Gastrocnemius medialis (tissue), 4 donors: ENCODE measurements at regions not wholly inside any gene's neighbourhood (a gene's known extent, or its start where the extent isn't known, plus 50 kb on each side); places are given as distances from the start of the nearest gene placed in this dataset.

Experiments used
- ATAC-seq, 2 donors: fragments of 150-250 bp; one replicate each; pipeline ENCODE4 v1.9.1; 2016
- DNase-seq, 2 donors: peaks; one replicate each; pipeline ENCODE4 v3.0.0-alpha.2; 2019
- H3K27ac ChIP-seq, 4 donors: fragments of 200-600 bp; sonication (generic); 1 replicate in 1 of 4; 2 replicates in 3 of 4; pipeline ENCODE4 v1.5.1; 2016 to 2018; ENCODE audit warnings: mild to moderate bottlenecking in 2 of 4, moderate library complexity in 1 of 4
- H3K27me3 ChIP-seq, 3 donors: fragments of 200-600 bp; sonication (generic) in 2 of 3; 1 replicate in 1 of 3; 2 replicates in 2 of 3; pipeline versions ENCODE4 v1.5.1 to v1.6.0; 2016 to 2019; ENCODE audit warnings: mild to moderate bottlenecking in 1 of 3, moderate library complexity in 1 of 3
- H3K36me3 ChIP-seq, 2 donors: fragments of 200-600 bp; sonication (generic) in 1 of 2; one replicate each; pipeline ENCODE4 v1.5.1; 2017 to 2018
- H3K4me1 ChIP-seq, 2 donors: fragments of 200-600 bp; sonication (generic) in 1 of 2; one replicate each; pipeline ENCODE4 v1.5.1; 2016 to 2017; ENCODE audit warnings: mild to moderate bottlenecking in 2 of 2
- H3K4me3 ChIP-seq, 4 donors: fragments of 200-600 bp; sonication (generic) in 3 of 4; 1 replicate in 1 of 4; 2 replicates in 3 of 4; pipeline ENCODE4 v1.5.1; 2016 to 2019; ENCODE audit warnings: mild to moderate bottlenecking in 2 of 4
- H3K9me3 ChIP-seq, 3 donors: fragments of 200-600 bp; sonication (generic) in 2 of 3; 1 replicate in 1 of 3; 2 replicates in 2 of 3; pipeline ENCODE4 v1.5.1; 2016 to 2019
- CTCF ChIP-seq, 5 experiments: fragments of 450-650 bp in 3 of 5; fragments of 200-600 bp in 2 of 5; sonication (generic) in 2 of 5; IDR thresholded peaks in 4 of 5; conservative IDR thresholded peaks in 1 of 5; 1 replicate in 4 of 5; 2 replicates in 1 of 5; pipeline ENCODE4 v1.5.1; 2016 to 2019; ENCODE audit warnings: antibody characterized with exemption in 5 of 5, mild to moderate bottlenecking in 3 of 5, moderate library complexity in 3 of 5
- POLR2A ChIP-seq, 2 donors: fragments of 450-650 bp; IDR thresholded peaks; one replicate each; pipeline ENCODE4 v1.6.1; 2017; ENCODE audit warnings: antibody characterized with exemption in 2 of 2, mild to moderate bottlenecking in 2 of 2, moderate library complexity in 2 of 2
- in situ Hi-C, 4 donors: fragments of 200-750 bp; cut with MboI; loops; one replicate each; pipeline versions ENCODE4 v1.15.0 to v1.8.0; 2017; ENCODE audit warnings: low sequenced_read_pairs in 4 of 4
- intact Hi-C: fragments of 100-400 bp; cut with DNase I; formaldehyde crosslinking; loops from one replicate; pipeline ENCODE4 v1.15.1; 2023; ENCODE audit warnings: low total_unique reads

DNA sequence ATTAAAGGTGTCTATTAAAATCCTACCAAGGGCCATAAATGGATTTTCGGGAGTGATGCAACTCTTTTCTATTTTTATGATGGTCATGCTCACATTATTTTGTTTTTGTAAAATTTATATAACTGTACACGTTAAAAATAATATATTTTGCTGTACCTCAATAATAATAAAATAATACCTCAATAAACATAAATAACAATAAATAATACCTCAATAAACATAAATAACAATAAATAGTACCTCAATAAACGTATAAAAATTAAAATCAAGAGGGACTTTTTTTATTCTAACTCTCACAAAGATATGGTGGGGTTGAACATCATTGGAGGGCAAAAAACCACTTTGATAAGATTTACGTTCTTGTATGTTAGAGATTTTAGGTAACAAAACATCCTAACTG is 1189.6 kb upstream of the CELF2 start:
- no peaks in the 10 kb centered on the region for H3K27me3 ChIP-seq
- intact Hi-C loops: no loop called here
- no peak overlapping the region for H3K27ac ChIP-seq
- ATAC-seq (no peak), DNase-seq (no peak)
- H3K36me3 ChIP-seq: no peaks in the 10 kb centered on the region
- H3K9me3 ChIP-seq: no peaks in the 10 kb centered on the region
- H3K4me3 ChIP-seq: no peak overlapping the region
- no peaks in the 10 kb centered on the region for H3K4me1 ChIP-seq
- in situ Hi-C loops: no loop called here
- TF ChIP-seq CTCF (IDR thresholded peaks at IDR 0.05 in 4 of 5, conservative IDR thresholded peaks at IDR 0.05 in 1 of 5) (no peak), POLR2A (IDR thresholded peaks at IDR 0.05) (no peak)

- no peak overlapping the region for H3K27ac ChIP-seq
- TF ChIP-seq POLR2A (IDR thresholded peaks at IDR 0.05) (no peak), CTCF (IDR thresholded peaks at IDR 0.05 in 4 of 5, conservative IDR thresholded peaks at IDR 0.05 in 1 of 5) (no peak)
- no peaks in the 10 kb centered on the region for H3K36me3 ChIP-seq
- no peaks in the 10 kb centered on the region for H3K9me3 ChIP-seq
- H3K4me1 ChIP-seq: no peaks in the 10 kb centered on the region
- intact Hi-C loops (no loop called here), in situ Hi-C loops (no loop called here)
- H3K4me3 ChIP-seq: no peak overlapping the region
- no peaks in the 10 kb centered on the region for H3K27me3 ChIP-seq
- DNase-seq (no peak), ATAC-seq (no peak)
These were observed 1183.7 kb upstream of the CELF2 start for GRCh38 chr10:9833942-9834341.

- DNase-seq (no peak), ATAC-seq (no peak)
- Histone ChIP-seq H3K27me3 (no peaks in the 10 kb centered on the region), H3K36me3 (no peaks in the 10 kb centered on the region), H3K27ac (no peak overlapping the region), H3K4me3 (no peak overlapping the region), H3K4me1 (no peaks in the 10 kb centered on the region), H3K9me3 (no peaks in the 10 kb centered on the region)
- in situ Hi-C loops (no loop called here), intact Hi-C loops (no loop called here)
- TF ChIP-seq CTCF (IDR thresholded peaks at IDR 0.05 in 4 of 5, conservative IDR thresholded peaks at IDR 0.05 in 1 of 5): no peak
- no peak for TF ChIP-seq POLR2A (IDR thresholded peaks at IDR 0.05)
These were observed 1183.2 kb upstream of the CELF2 start for GRCh38 chr10:9834434-9834833.

- Histone ChIP-seq H3K9me3 (no peaks in the 10 kb centered on the region), H3K4me1 (no peaks in the 10 kb centered on the region), H3K36me3 (no peaks in the 10 kb centered on the region), H3K27me3 (no peaks in the 10 kb centered on the region), H3K4me3 (no peak overlapping the region), H3K27ac (no peak overlapping the region)
- no peak for ATAC-seq
- intact Hi-C loops: no loop called here
- in situ Hi-C loops: no loop called here
- TF ChIP-seq CTCF (IDR thresholded peaks at IDR 0.05 in 4 of 5, conservative IDR thresholded peaks at IDR 0.05 in 1 of 5): no peak
- TF ChIP-seq POLR2A (IDR thresholded peaks at IDR 0.05): no peak
- no peak for DNase-seq
These were observed 1172.6 kb upstream of the CELF2 start for GRCh38 chr10:9845075-9845474.

- TF ChIP-seq CTCF (IDR thresholded peaks at IDR 0.05 in 4 of 5, conservative IDR thresholded peaks at IDR 0.05 in 1 of 5) (no peak), POLR2A (IDR thresholded peaks at IDR 0.05) (no peak)
- ATAC-seq (no peak), DNase-seq (no peak)
- H3K9me3 ChIP-seq: no peaks in the 10 kb centered on the region
- no peak overlapping the region for H3K27ac ChIP-seq
- H3K27me3 ChIP-seq: no peaks in the 10 kb centered on the region
- H3K4me1 ChIP-seq: no peaks in the 10 kb centered on the region
- in situ Hi-C loops (no loop called here), intact Hi-C loops (no loop called here)
- no peaks in the 10 kb centered on the region for H3K36me3 ChIP-seq
- H3K4me3 ChIP-seq: no peak overlapping the region
These were observed 1169.4 kb upstream of the CELF2 start for GRCh38 chr10:9848278-9848677.
